GM12892 (cell line): ENCODE measurements at regions not wholly inside any gene's neighbourhood (a gene's known extent, or its start where the extent isn't known, plus 50 kb on each side); places are given as distances from the start of the nearest gene placed in this dataset.

Source experiments
- POLR2A ChIP-seq: IDR thresholded peaks from 2 replicates; pipeline ENCODE4 v1.6.1; 2011; ENCODE audit warnings: low read depth, low read length, control low read depth
- POLR2AphosphoS5 ChIP-seq: IDR thresholded peaks from 2 replicates; pipeline ENCODE4 v1.6.1; 2011; ENCODE audit warnings: low read depth, low read length, control low read depth
- TAF1 ChIP-seq: IDR thresholded peaks from 2 replicates; pipeline ENCODE4 v1.6.1; 2011; ENCODE audit warnings: low read depth, mild to moderate bottlenecking, control low read depth, low read length, borderline replicate concordance

DNA sequence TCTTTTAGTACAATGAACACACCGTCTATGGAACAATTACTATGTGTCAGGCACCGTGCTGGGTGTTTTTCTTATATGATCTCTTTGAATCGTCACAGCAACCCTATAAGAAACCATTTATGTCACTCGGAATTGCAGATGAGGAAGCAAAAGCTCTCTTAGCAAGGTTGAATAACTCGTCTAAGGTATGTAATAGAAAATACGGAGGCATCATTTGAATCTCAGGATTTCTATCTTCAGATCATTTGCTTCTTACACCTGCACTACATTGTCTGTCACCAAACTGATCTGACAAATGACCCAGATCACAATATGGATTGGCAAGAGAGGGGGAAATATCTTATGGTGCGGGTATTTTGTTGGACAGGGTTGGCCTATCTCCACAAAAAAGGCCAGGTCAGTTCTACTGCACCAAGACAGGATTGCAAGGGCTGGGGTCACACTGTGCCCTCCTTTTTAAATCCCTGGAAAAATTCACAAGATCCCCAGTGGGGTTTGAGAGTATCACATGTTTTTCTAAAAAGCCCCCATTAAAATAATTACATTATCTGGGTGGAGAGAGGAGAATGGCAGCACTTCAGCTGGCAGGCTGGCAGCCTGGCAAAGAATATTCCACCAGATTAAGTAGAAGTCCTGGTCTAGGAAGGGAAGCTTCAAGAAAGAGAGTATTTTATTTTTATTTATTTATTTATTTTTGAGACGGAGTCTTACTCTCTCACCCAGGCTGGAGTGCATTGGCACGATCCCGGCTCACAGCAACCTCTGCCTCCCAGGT lies 110.7 kb upstream of the CLMP start:
- TF ChIP-seq POLR2AphosphoS5 (no peak), POLR2A (no peak), TAF1 (no peak)
